DMS114 treated with DMSO at 0.1 percent for 48 hours (cell line): ENCODE measurements at regions not wholly inside any gene's neighbourhood (a gene's known extent, or its start where the extent isn't known, plus 50 kb on each side); places are given as distances from the start of the nearest gene placed in this dataset.
"Not testable (repeated sequence)": the region's sequence is repeated elsewhere in the genome, so short reads cannot be mapped to it uniquely, and the experiment has no call there.

Experiments
- DNase-seq: peaks from one replicate; lab custom pipeline; 2025; ENCODE audit not compliant: unreplicated experiment; lab: John Stamatoyannopoulos, UW

- no peak for DNase-seq
Observed at GRCh38 chr4:13922873-13923645, 295.5 kb upstream of the BOD1L1 start.

- DNase-seq: not testable (repeated sequence)
Observed at GRCh38 chr4:13924900-13925299, 297.4 kb upstream of the BOD1L1 start.

- no peak for DNase-seq
Observed at GRCh38 chr4:13928214-13928613, 300.7 kb upstream of the BOD1L1 start.

- no peak for DNase-seq
Observed at GRCh38 chr4:13930155-13930554, 302.6 kb upstream of the BOD1L1 start.

- DNase-seq: no peak
Observed at GRCh38 chr4:13933191-13933590, 305.7 kb upstream of the BOD1L1 start.

GRCh38 chr4:13938299-13938698 lies 310.8 kb upstream of the BOD1L1 start:
- no peak for DNase-seq

GRCh38 chr4:13940921-13941320 lies 313.4 kb upstream of the BOD1L1 start:
- no peak for DNase-seq

- DNase-seq: no peak
Observed at GRCh38 chr4:13942977-13943376, 315.5 kb upstream of the BOD1L1 start.

- no peak for DNase-seq
Observed at GRCh38 chr4:13944095-13944511, 316.6 kb upstream of the BOD1L1 start.

GRCh38 chr4:13947921-13948320 lies 320.4 kb upstream of the BOD1L1 start:
- no peak for DNase-seq

- DNase-seq: no peak
Observed at GRCh38 chr4:13950491-13950890, 323.0 kb upstream of the BOD1L1 start.

- no peak for DNase-seq
Observed at GRCh38 chr4:13953083-13953482, 325.6 kb upstream of the BOD1L1 start.

- no peak for DNase-seq
Observed at GRCh38 chr4:13955551-13955950, 328.0 kb upstream of the BOD1L1 start.

GRCh38 chr4:13956947-13957346 lies 329.4 kb upstream of the BOD1L1 start:
- no peak for DNase-seq

- no peak for DNase-seq
Observed at GRCh38 chr4:13957871-13958270, 330.3 kb upstream of the BOD1L1 start.

GRCh38 chr4:13963601-13964000 lies 336.1 kb upstream of the BOD1L1 start:
- DNase-seq: no peak

- no peak for DNase-seq
Observed at GRCh38 chr4:13966231-13967195, 339.0 kb upstream of the BOD1L1 start.

GRCh38 chr4:13968723-13969122 lies 341.2 kb upstream of the BOD1L1 start:
- DNase-seq: no peak

GRCh38 chr4:13970349-13970748 lies 342.8 kb upstream of the BOD1L1 start:
- no peak for DNase-seq

GRCh38 chr4:13977746-13978145 lies 350.2 kb upstream of the BOD1L1 start:
- DNase-seq: no peak

GRCh38 chr4:13980317-13981310 lies 353.1 kb upstream of the BOD1L1 start:
- no peak for DNase-seq
